Tibial artery (tissue), 4 donors: ENCODE measurements at regions not wholly inside any gene's neighbourhood (a gene's known extent, or its start where the extent isn't known, plus 50 kb on each side); places are given as distances from the start of the nearest gene placed in this dataset.

Experiments
- DNase-seq, 2 donors: peaks; one replicate each; pipeline ENCODE4 v3.0.0-alpha.2; 2019
- H3K27ac ChIP-seq, 2 donors: fragments of 200-600 bp; sonication (generic) in 1 of 2; 1 replicate in 1 of 2; 2 replicates in 1 of 2; pipeline ENCODE4 v1.5.1; 2018 to 2019; ENCODE audit warnings: mild to moderate bottlenecking in 1 of 2
- H3K27me3 ChIP-seq, 2 donors: fragments of 200-600 bp; sonication (generic) in 1 of 2; one replicate each; pipeline versions ENCODE4 v1.5.1 to v1.6.0; 2016 to 2019
- H3K36me3 ChIP-seq, 3 donors: fragments of 200-600 bp; sonication (generic) in 2 of 3; one replicate each; pipeline ENCODE4 v1.5.1; 2016 to 2019; ENCODE audit warnings: mild to moderate bottlenecking in 2 of 3
- H3K4me1 ChIP-seq, 4 donors: fragments of 200-600 bp; sonication (generic) in 2 of 4; 1 replicate in 3 of 4; 2 replicates in 1 of 4; pipeline ENCODE4 v1.5.1; 2016 to 2019
- H3K4me3 ChIP-seq, 2 donors: fragments of 200-600 bp; sonication (generic) in 1 of 2; 1 replicate in 1 of 2; 2 replicates in 1 of 2; pipeline ENCODE4 v1.5.1; 2018 to 2019; ENCODE audit warnings: mild to moderate bottlenecking in 2 of 2
- H3K9me3 ChIP-seq, 3 donors: fragments of 200-600 bp; sonication (generic) in 1 of 3; one replicate each; pipeline ENCODE4 v1.5.1; 2016 to 2019
- intact Hi-C: fragments of 100-400 bp; cut with DNase I; formaldehyde crosslinking; loops from one replicate; pipeline ENCODE4 v1.15.0; 2023; ENCODE audit warnings: low total_unique reads
- TF ChIP-seq, protein P1 (sequence below), 2 experiments: fragments of 200-600 bp in 1 of 2; fragments of 450-650 bp in 1 of 2; IDR thresholded peaks; one replicate each; pipeline ENCODE4 v1.5.1; 2017 to 2019; ENCODE audit warnings: antibody characterized with exemption in 2 of 2, mild to moderate bottlenecking in 1 of 2, moderate library complexity in 1 of 2

DNA sequence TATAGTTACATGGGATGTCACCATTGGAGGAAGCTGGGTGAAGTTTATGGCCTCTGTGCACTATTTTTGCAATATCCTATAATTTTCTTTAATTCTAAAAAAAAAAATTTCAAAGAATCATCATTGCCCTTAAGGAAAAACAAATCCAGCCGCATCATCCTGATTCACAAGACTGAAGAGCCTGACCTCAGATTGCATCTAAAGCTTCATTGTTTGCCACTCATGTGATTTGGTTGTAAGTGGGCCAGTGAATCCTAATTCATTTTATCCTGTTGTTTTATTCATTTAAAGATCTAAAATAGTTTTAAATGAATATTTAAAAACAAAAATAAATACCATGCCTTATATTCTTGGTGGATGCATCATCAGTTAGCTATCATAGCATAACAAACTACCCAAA, 504.5 kb downstream of the TBC1D4 start:
- DNase-seq, result no peak
- no peak overlapping the region for H3K27ac ChIP-seq
- intact Hi-C loops, result no loop called here
- TF ChIP-seq, protein P1, sequence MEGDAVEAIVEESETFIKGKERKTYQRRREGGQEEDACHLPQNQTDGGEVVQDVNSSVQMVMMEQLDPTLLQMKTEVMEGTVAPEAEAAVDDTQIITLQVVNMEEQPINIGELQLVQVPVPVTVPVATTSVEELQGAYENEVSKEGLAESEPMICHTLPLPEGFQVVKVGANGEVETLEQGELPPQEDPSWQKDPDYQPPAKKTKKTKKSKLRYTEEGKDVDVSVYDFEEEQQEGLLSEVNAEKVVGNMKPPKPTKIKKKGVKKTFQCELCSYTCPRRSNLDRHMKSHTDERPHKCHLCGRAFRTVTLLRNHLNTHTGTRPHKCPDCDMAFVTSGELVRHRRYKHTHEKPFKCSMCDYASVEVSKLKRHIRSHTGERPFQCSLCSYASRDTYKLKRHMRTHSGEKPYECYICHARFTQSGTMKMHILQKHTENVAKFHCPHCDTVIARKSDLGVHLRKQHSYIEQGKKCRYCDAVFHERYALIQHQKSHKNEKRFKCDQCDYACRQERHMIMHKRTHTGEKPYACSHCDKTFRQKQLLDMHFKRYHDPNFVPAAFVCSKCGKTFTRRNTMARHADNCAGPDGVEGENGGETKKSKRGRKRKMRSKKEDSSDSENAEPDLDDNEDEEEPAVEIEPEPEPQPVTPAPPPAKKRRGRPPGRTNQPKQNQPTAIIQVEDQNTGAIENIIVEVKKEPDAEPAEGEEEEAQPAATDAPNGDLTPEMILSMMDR (IDR thresholded peaks at IDR 0.05), result no peak
- no peaks in the 10 kb centered on the region for H3K36me3 ChIP-seq
- H3K27me3 ChIP-seq, result no peaks in the 10 kb centered on the region
- no peak overlapping the region for H3K4me3 ChIP-seq
- H3K9me3 ChIP-seq, result no peaks in the 10 kb centered on the region
- no peaks in the 10 kb centered on the region for H3K4me1 ChIP-seq

DNA sequence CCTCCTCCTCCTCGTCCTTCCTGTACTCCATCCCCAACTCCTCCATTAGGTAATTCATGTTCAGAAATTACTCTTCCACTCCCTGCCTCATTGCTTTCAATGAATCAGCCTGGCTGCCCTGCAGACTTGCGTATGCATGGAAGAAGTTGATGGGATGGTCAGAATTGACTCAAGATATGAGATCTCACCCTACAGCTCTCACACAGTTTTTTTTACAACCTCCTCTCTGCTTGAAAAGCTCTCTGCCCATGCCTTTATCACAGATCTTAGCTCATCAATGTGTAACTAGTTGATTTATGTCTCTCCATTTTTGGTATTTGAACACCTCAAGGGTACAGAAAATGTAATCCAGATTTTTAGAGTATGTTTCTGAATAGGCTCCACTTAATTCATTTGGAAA, 506.9 kb downstream of the TBC1D4 start:
- Histone ChIP-seq H3K27me3 (no peaks in the 10 kb centered on the region), H3K4me3 (no peak overlapping the region), H3K36me3 (no peaks in the 10 kb centered on the region), H3K9me3 (no peaks in the 10 kb centered on the region), H3K27ac (no peak overlapping the region), H3K4me1 (no peaks in the 10 kb centered on the region)
- no peak for DNase-seq
- TF ChIP-seq, protein P1 (IDR thresholded peaks at IDR 0.05), result no peak
- intact Hi-C loops, result no loop called here

DNA sequence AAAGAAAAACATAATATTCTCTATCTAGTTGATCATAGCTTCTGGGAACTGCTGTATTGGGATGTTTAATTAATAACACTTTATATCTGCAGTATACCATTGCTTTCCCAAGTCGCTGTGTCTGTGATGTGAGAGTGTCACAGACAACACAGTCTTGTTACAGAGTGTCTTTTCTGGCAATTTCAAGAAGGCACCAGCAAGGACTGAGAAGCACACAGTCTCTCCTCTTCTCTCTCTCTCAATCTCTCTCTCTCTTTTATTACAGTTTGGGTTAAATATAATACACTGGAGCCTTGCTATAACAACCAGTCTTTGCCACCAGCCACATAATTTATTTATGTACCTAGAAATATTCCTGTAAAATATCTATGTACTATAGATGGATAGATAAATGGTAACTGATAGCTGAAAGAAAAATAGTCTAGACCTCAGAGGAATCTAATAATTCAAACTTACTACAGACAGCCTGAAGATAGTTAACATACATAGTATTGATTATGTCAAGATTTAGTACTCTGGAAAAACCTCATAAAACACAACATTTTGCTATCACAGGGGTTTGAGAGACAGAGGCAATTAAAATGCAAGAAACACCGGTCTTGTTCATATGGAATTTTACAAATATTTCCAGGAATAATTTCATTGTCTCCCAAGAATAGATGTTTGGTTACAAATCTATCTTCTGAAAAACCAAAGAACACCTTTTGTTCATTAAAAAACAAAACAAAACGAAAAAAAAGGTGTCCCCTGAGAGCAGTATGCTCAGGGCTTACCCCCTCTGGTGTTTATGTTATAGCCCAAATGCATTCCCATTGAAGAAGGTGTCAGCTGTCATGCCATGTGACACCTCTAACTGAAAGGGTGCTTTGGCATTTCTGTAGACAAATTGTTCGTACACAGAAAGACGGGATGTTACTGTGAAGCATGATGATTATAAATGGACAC, 507.8 kb downstream of the TBC1D4 start:
- TF ChIP-seq, protein P1 (IDR thresholded peaks at IDR 0.05), result no peak
- no peaks in the 10 kb centered on the region for H3K27me3 ChIP-seq
- no peaks in the 10 kb centered on the region for H3K36me3 ChIP-seq
- intact Hi-C loops, result no loop called here
- no peak overlapping the region for H3K27ac ChIP-seq
- H3K4me1 ChIP-seq, result no peaks in the 10 kb centered on the region
- DNase-seq, result no peak
- H3K9me3 ChIP-seq, result no peaks in the 10 kb centered on the region
- H3K4me3 ChIP-seq, result no peak overlapping the region

DNA sequence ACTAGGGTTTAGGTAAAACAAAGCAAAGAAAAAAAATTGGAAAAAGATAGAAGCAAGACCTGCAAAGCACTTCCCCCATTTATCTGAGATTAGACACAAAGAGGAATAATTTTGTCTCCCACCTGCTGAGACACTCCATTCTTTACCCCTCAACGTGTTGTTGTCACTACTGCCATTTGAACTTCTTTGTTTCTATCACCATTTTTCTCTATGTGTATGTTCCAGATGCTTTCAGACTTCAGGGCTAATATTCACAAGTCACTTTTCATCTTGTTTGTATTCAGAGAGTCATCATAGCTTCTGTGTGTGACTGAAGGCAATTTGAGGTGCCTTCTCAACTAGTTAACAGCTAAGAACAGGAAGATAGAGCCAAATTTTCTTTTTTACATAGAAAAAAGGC, 512.5 kb downstream of the TBC1D4 start:
- H3K9me3 ChIP-seq, result no peaks in the 10 kb centered on the region
- TF ChIP-seq, protein P1 (IDR thresholded peaks at IDR 0.05), result no peak
- H3K4me1 ChIP-seq, result no peaks in the 10 kb centered on the region
- H3K27me3 ChIP-seq, result no peaks in the 10 kb centered on the region
- DNase-seq, result no peak
- intact Hi-C loops, result no loop called here
- H3K36me3 ChIP-seq, result no peaks in the 10 kb centered on the region
- no peak overlapping the region for H3K27ac ChIP-seq
- H3K4me3 ChIP-seq, result no peak overlapping the region

DNA sequence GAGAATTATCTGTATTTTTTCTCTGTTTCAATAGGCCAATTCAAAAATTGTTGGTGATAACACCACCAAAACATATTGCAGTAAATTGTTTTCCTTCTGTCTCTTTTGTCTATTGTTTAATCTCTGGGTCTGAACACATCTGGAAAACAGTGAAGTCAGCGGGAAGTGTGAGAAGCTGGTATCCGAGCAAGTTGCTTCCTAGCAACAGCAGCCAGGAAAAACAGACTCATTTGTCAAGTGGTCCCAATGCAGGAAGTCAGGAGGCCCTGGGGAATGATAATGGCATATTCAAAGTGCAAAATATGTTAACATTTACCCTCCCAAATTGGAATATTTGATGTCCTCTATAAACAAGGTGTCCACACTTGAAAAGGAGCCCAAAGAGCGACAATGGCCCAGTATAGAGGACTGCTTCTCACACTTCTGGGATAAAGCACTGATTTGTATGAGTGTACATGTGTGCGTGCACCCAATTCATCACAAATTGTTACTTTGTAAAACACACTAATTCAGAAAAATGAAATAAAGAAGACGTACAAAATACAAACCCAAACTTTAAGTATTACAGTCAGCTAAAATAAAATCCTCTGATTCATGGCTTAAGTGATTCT, 515.0 kb downstream of the TBC1D4 start:
- no peak overlapping the region for H3K4me3 ChIP-seq
- no peak overlapping the region for H3K27ac ChIP-seq
- DNase-seq, result no peak
- H3K9me3 ChIP-seq, result no peaks in the 10 kb centered on the region
- H3K4me1 ChIP-seq, result no peaks in the 10 kb centered on the region
- TF ChIP-seq, protein P1 (IDR thresholded peaks at IDR 0.05), result no peak
- intact Hi-C loops, result no loop called here
- H3K27me3 ChIP-seq, result no peaks in the 10 kb centered on the region
- H3K36me3 ChIP-seq, result no peaks in the 10 kb centered on the region
